ENCODE measurements at regions not wholly inside any gene's neighbourhood (a gene's known extent, or its start where the extent isn't known, plus 50 kb on each side); places are given as distances from the start of the nearest gene placed in this dataset.

GRCh38 chr2:22406625-22407024, 978.4 kb upstream of the KLHL29 start:
- POLR2A ChIA-PET = no interaction called here
- CTCF ChIA-PET = no interaction called here
- DNase-seq (ENCODE audit: low read depth, low spot score) = no peak
- H3K4me3 ChIP-seq (ENCODE audit: low read depth, low read length) = no peak overlapping the region
- TF ChIP-seq CTCF (IDR thresholded peaks at IDR 0.05; ENCODE audit: insufficient read depth, low read length, missing control alignments) = no peak

GRCh38 chr2:22420076-22420475, 964.9 kb upstream of the KLHL29 start:
- CTCF ChIA-PET = no interaction called here
- H3K4me3 ChIP-seq (ENCODE audit: low read depth, low read length) = no peak overlapping the region
- POLR2A ChIA-PET = no interaction called here
- DNase-seq (ENCODE audit: low read depth, low spot score) = no peak
- no peak for TF ChIP-seq CTCF (IDR thresholded peaks at IDR 0.05; ENCODE audit: insufficient read depth, low read length, missing control alignments)

GRCh38 chr2:22442051-22442450, 942.9 kb upstream of the KLHL29 start:
- no peak overlapping the region for H3K4me3 ChIP-seq (ENCODE audit: low read depth, low read length)
- CTCF ChIA-PET = no interaction called here
- POLR2A ChIA-PET = no interaction called here
- TF ChIP-seq CTCF (IDR thresholded peaks at IDR 0.05; ENCODE audit: insufficient read depth, low read length, missing control alignments) = no peak
- DNase-seq (ENCODE audit: low read depth, low spot score) = no peak

- DNase-seq (ENCODE audit: low read depth, low spot score) = no peak
- CTCF ChIA-PET = no interaction called here
- TF ChIP-seq CTCF (IDR thresholded peaks at IDR 0.05; ENCODE audit: insufficient read depth, low read length, missing control alignments) = no peak
- POLR2A ChIA-PET = no interaction called here
- H3K4me3 ChIP-seq (ENCODE audit: low read depth, low read length) = no peak overlapping the region
Measured at GRCh38 chr2:22444281-22444680, 940.7 kb upstream of the KLHL29 start.

GRCh38 chr2:22449696-22450095, 935.3 kb upstream of the KLHL29 start:
- CTCF ChIA-PET = no interaction called here
- no peak for TF ChIP-seq CTCF (IDR thresholded peaks at IDR 0.05; ENCODE audit: insufficient read depth, low read length, missing control alignments)
- DNase-seq (ENCODE audit: low read depth, low spot score) = no peak
- no peak overlapping the region for H3K4me3 ChIP-seq (ENCODE audit: low read depth, low read length)
- POLR2A ChIA-PET = no interaction called here

- POLR2A ChIA-PET = no interaction called here
- no peak for DNase-seq (ENCODE audit: low read depth, low spot score)
- no peak overlapping the region for H3K4me3 ChIP-seq (ENCODE audit: low read depth, low read length)
- CTCF ChIA-PET = no interaction called here
- TF ChIP-seq CTCF (IDR thresholded peaks at IDR 0.05; ENCODE audit: insufficient read depth, low read length, missing control alignments) = no peak
Measured at GRCh38 chr2:22450831-22451230, 934.1 kb upstream of the KLHL29 start.

Data from AG04449 (cell line).